ENCODE measurements at regions not wholly inside any gene's neighbourhood (a gene's known extent, or its start where the extent isn't known, plus 50 kb on each side); places are given as distances from the start of the nearest gene placed in this dataset.

DNA sequence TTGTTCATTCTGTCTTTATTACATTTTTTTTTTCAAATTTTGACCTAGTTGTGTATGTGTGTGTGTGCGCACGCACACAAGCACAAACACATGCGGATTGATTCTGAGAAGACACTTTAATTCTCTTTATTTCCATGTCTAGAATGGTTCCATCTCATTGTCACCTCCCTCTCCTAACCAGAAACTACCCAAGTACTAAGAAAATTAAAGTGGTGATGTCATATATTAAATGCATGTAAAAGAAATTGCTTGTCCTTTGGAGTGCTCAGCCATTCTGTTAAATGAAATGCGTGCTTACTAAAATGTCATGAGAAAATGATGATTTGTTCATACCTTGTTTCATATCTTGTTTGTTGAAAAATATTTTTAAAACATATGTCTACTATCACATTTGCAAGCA is 1297.0 kb upstream of the TENM3 start:
- no peaks in the 10 kb centered on the region for H3K36me3 ChIP-seq (ENCODE audit: insufficient read depth, low read length, poor library complexity, severe bottlenecking)
- BruUV-seq (replicated peaks): no TSS peak
- no peaks in the 10 kb centered on the region for H3K9me3 ChIP-seq (ENCODE audit: low read depth, low read length, poor library complexity, severe bottlenecking)
- no peak overlapping the region for H3K4me3 ChIP-seq (ENCODE audit: low read depth, low read length, poor library complexity, severe bottlenecking)
- no peak overlapping the region for H3K27ac ChIP-seq (ENCODE audit: low read depth, low read length, poor library complexity, severe bottlenecking)
- intact Hi-C loops (cut with micrococcal nuclease; ENCODE audit: unreplicated experiment): loop anchor here (5.0 kb wide), 1 partner anchor 279 kb away; no protein-coding TSS in a partner anchor
- TF ChIP-seq, protein P1, sequence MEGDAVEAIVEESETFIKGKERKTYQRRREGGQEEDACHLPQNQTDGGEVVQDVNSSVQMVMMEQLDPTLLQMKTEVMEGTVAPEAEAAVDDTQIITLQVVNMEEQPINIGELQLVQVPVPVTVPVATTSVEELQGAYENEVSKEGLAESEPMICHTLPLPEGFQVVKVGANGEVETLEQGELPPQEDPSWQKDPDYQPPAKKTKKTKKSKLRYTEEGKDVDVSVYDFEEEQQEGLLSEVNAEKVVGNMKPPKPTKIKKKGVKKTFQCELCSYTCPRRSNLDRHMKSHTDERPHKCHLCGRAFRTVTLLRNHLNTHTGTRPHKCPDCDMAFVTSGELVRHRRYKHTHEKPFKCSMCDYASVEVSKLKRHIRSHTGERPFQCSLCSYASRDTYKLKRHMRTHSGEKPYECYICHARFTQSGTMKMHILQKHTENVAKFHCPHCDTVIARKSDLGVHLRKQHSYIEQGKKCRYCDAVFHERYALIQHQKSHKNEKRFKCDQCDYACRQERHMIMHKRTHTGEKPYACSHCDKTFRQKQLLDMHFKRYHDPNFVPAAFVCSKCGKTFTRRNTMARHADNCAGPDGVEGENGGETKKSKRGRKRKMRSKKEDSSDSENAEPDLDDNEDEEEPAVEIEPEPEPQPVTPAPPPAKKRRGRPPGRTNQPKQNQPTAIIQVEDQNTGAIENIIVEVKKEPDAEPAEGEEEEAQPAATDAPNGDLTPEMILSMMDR (conservative IDR thresholded peaks at IDR 0.05; ENCODE audit: low read depth, low read length): no peak
- no peak for TF ChIP-seq EZH2 (IDR thresholded peaks at IDR 0.05; ENCODE audit: borderline replicate concordance, low read depth, low read length, poor library complexity, severe bottlenecking)
- no peak for DNase-seq (ENCODE audit: low spot score)
- peaks cover 17% of the 10 kb centered on the region for H3K4me1 ChIP-seq (ENCODE audit: insufficient read depth, low read length, poor library complexity, severe bottlenecking)
- no peaks in the 10 kb centered on the region for H3K27me3 ChIP-seq (replicated peaks; ENCODE audit: insufficient read depth, low read depth, low read length, poor library complexity)
- ChIA-PET POLR2A (ENCODE audit: low non-redundant PET) (no interaction called here), CTCF (no interaction called here)

DNA sequence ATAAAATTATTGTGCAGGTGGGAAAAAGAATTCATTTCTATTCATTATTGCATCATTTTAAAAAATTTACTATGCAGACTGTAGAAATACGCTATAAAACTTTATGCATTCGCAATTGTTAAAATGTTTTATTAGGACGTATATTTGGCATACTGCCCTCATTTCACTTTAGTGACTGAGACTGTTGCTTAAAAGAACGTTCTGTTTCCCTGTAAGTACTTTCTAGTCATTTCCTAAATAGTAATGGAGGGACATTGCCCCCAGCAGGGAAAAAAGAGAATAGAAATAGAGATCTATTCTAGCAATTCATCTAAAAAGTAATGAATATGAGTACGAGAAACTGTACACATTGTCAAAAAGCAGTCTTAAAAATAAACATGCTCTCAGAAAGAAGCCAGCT is 1295.8 kb upstream of the TENM3 start:
- H3K27ac ChIP-seq (ENCODE audit: low read depth, low read length, poor library complexity, severe bottlenecking): no peak overlapping the region
- BruUV-seq (replicated peaks): no TSS peak
- no peaks in the 10 kb centered on the region for H3K36me3 ChIP-seq (ENCODE audit: insufficient read depth, low read length, poor library complexity, severe bottlenecking)
- intact Hi-C loops (cut with micrococcal nuclease; ENCODE audit: unreplicated experiment): loop anchor here (5.0 kb wide), 1 partner anchor 280 kb away; no protein-coding TSS in a partner anchor
- peaks cover 18% of the 10 kb centered on the region for H3K4me1 ChIP-seq (ENCODE audit: insufficient read depth, low read length, poor library complexity, severe bottlenecking)
- H3K4me3 ChIP-seq (ENCODE audit: low read depth, low read length, poor library complexity, severe bottlenecking): no peak overlapping the region
- H3K9me3 ChIP-seq (ENCODE audit: low read depth, low read length, poor library complexity, severe bottlenecking): no peaks in the 10 kb centered on the region
- DNase-seq (ENCODE audit: low spot score): peak; percentile 63
- TF ChIP-seq, protein P1 (conservative IDR thresholded peaks at IDR 0.05; ENCODE audit: low read depth, low read length): peak; percentile 55; the same call in 1 of the 2 replicates
- no peak for TF ChIP-seq EZH2 (IDR thresholded peaks at IDR 0.05; ENCODE audit: borderline replicate concordance, low read depth, low read length, poor library complexity, severe bottlenecking)
- CTCF ChIA-PET: no interaction called here
- POLR2A ChIA-PET (ENCODE audit: low non-redundant PET): interaction anchor here (0.7 kb wide), 1 partner anchor 8 kb away, joined by 3 read pairs; no protein-coding TSS in a partner anchor
- no peaks in the 10 kb centered on the region for H3K27me3 ChIP-seq (replicated peaks; ENCODE audit: insufficient read depth, low read depth, low read length, poor library complexity)

DNA sequence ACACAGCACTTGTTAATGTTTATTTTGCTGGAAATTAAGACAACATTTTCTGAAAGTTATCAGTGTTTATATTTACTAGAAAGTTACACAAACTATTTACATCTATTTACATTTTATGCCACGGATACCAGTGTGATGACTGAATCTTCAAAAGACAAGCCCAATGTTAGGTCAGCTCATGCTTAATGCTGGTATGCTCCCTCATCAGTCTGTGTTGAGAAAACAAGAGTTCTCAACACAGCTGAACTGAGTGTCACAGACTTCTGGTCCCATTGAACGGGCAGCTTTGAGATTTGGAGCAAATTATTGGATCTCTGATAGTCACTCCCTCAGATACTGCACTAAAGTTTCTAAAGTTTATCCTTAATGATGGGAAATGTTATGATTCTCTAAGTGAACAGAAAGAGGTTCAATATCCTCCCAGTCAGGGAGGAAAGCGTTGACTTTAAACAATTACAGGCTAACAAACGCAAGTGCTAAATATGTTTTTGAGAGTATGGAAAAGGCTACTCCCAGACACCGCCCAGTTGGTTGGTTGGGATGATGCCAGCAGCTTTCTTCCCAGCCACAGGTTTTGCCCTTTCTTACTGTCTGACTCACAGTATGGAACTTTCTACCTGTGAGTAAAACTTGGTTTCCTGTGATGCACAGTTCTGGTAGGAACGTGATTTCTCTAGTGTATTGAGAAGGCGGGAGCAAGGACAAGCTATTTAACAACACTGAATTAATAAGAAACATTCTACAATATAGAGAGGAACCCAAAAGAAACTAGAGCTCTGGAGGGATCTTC is 1293.6 kb upstream of the TENM3 start:
- Histone ChIP-seq H3K4me3 (ENCODE audit: low read depth, low read length, poor library complexity, severe bottlenecking) (no peak overlapping the region), H3K27me3 (replicated peaks; ENCODE audit: insufficient read depth, low read depth, low read length, poor library complexity) (no peaks in the 10 kb centered on the region), H3K9me3 (ENCODE audit: low read depth, low read length, poor library complexity, severe bottlenecking) (no peaks in the 10 kb centered on the region), H3K4me1 (ENCODE audit: insufficient read depth, low read length, poor library complexity, severe bottlenecking) (peaks cover 18% of the 10 kb centered on the region), H3K36me3 (ENCODE audit: insufficient read depth, low read length, poor library complexity, severe bottlenecking) (no peaks in the 10 kb centered on the region), H3K27ac (ENCODE audit: low read depth, low read length, poor library complexity, severe bottlenecking) (no peak overlapping the region)
- no peak for TF ChIP-seq EZH2 (IDR thresholded peaks at IDR 0.05; ENCODE audit: borderline replicate concordance, low read depth, low read length, poor library complexity, severe bottlenecking)
- TF ChIP-seq, protein P1 (conservative IDR thresholded peaks at IDR 0.05; ENCODE audit: low read depth, low read length): no peak
- intact Hi-C loops (cut with micrococcal nuclease; ENCODE audit: unreplicated experiment): loop anchor here (5.0 kb wide), 2 partner anchors 122 to 282 kb away; no protein-coding TSS in a partner anchor
- CTCF ChIA-PET: no interaction called here
- POLR2A ChIA-PET (ENCODE audit: low non-redundant PET): no interaction called here
- BruUV-seq (replicated peaks): no TSS peak
- DNase-seq (ENCODE audit: low spot score): no peak
